AG09309 (cell line): ENCODE measurements at regions not wholly inside any gene's neighbourhood (a gene's known extent, or its start where the extent isn't known, plus 50 kb on each side); places are given as distances from the start of the nearest gene placed in this dataset.
"Not testable (repeated sequence)": the region's sequence is repeated elsewhere in the genome, so short reads cannot be mapped to it uniquely, and the experiment has no call there.

Experiments used
- DNase-seq: peaks from one replicate; pipeline ENCODE4 v3.0.0-alpha.2; 2010; ENCODE audit warnings: low read depth
- H3K4me3 ChIP-seq: 2 replicates; pipeline ENCODE4 v1.5.1; 2011; ENCODE audit warnings: mild to moderate bottlenecking, low read depth, low read length, moderate library complexity; ENCODE audit not compliant: control insufficient read depth
- CTCF ChIP-seq: IDR thresholded peaks from 2 replicates; pipeline ENCODE4 v1.5.1; 2011; ENCODE audit warnings: mild to moderate bottlenecking, low read depth, low read length, inconsistent platforms; ENCODE audit not compliant: insufficient read depth, control insufficient read depth; ENCODE audit errors: missing control alignments

GRCh38 chr11:81245791-81246190 lies 1487.9 kb downstream of the FAM181B start:
- DNase-seq = no peak
- no peak for TF ChIP-seq CTCF
- H3K4me3 ChIP-seq = no peak overlapping the region

GRCh38 chr11:81241672-81242275 lies 1491.9 kb downstream of the FAM181B start:
- H3K4me3 ChIP-seq = no peak overlapping the region
- no peak for TF ChIP-seq CTCF
- no peak for DNase-seq

GRCh38 chr11:81237139-81237538 lies 1496.5 kb downstream of the FAM181B start:
- H3K4me3 ChIP-seq = no peak overlapping the region
- DNase-seq = no peak
- no peak for TF ChIP-seq CTCF

- not testable (repeated sequence) for DNase-seq
These were observed 1506.3 kb downstream of the FAM181B start for GRCh38 chr11:81227409-81227808.

GRCh38 chr11:81224396-81224795 lies 1509.3 kb downstream of the FAM181B start:
- H3K4me3 ChIP-seq = no peak overlapping the region
- no peak for DNase-seq
- TF ChIP-seq CTCF = no peak

More at GRCh38 chr11:81227409-81227808, 1506.3 kb downstream of the FAM181B start:
- H3K4me3 ChIP-seq = not testable (repeated sequence)

- no peak overlapping the region for H3K4me3 ChIP-seq
- no peak for TF ChIP-seq CTCF
- no peak for DNase-seq
These were observed 1511.2 kb downstream of the FAM181B start for GRCh38 chr11:81222491-81222890.

- no peak overlapping the region for H3K4me3 ChIP-seq
- no peak for DNase-seq
These were observed 1513.3 kb downstream of the FAM181B start for GRCh38 chr11:81220146-81220895.

More at GRCh38 chr11:81220146-81220895, 1513.3 kb downstream of the FAM181B start:
- no peak for TF ChIP-seq CTCF
